ENCODE measurements at regions not wholly inside any gene's neighbourhood (a gene's known extent, or its start where the extent isn't known, plus 50 kb on each side); places are given as distances from the start of the nearest gene placed in this dataset.
"Not testable (repeated sequence)": the region's sequence is repeated elsewhere in the genome, so short reads cannot be mapped to it uniquely, and the experiment has no call there.

DNA sequence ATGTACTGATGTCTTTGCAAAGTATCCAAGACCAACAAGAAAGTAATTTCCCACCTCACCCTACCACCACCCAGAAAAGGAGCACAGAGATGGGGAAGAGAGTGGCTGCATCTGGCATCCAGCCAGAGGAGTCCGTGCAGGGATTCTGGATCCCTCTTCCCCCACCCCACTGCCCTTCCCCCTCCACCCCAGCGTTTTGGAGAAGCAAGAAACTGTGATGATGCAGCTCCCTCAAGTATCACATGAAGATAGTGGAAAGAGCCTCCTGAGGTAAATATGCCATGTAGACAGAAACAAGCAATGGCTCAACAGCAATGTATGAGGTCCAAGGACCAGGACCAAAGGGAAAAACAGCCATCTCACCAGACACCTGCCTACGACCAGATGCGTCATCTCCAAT is 153.8 kb downstream of the DEPDC1B start:
- DNase-seq, result no peak

DNA sequence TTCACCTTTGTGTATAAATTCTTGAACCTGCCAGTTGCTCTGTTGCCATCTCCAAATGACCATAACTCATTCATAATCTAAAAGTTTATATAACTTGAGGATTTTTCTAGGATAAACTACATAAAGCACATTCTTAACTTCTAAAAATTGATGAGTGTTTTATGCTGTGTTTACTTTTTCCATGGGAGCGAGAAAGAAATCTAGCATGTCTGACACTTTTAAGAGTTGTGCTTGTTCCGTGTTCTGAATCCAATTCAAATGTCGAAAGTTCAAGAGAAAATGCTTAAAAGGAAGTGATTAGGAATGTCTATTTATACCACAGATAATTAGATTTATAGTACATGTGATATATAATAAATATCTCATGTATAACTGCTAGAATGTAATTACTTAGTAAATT is 154.4 kb downstream of the DEPDC1B start:
- DNase-seq, result no peak

DNA sequence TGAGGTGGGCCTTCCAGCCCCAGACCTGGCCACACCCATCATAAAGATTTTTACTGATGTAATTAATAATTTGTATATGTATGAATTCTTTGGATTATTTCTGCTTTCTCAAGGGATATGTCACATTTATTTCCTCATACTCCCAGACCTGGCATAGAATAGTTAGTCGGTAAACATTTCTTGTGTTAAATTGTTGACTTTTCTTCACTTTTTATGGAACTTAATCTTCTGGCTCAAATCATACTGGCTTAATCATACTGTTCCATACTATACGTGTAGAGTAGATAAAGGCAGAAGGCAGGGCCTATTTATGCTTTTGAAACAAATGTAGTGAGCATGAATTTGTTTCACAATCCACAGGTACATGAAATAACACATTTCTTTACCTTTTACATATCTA is 155.8 kb downstream of the DEPDC1B start:
- no peak for DNase-seq

DNA sequence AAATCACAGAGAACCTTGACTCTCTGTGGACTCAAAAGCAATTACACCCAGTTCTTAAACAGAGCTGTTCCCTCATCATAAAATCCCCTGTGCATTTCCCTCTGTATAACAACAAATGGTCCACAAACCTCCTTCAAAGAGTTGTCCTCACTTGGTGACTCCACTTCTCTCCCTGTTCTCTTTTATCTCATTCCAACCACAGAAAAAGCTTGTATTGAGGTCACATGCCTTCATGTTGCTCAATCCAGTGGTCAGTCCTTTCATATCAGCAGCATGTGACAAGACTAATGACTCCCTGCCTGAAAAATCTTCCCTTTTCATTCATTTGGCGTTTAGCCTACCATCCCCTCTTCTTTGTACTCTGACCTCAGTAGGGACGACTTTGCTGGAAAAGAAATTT is 158.0 kb downstream of the DEPDC1B start:
- DNase-seq, result no peak

DNA sequence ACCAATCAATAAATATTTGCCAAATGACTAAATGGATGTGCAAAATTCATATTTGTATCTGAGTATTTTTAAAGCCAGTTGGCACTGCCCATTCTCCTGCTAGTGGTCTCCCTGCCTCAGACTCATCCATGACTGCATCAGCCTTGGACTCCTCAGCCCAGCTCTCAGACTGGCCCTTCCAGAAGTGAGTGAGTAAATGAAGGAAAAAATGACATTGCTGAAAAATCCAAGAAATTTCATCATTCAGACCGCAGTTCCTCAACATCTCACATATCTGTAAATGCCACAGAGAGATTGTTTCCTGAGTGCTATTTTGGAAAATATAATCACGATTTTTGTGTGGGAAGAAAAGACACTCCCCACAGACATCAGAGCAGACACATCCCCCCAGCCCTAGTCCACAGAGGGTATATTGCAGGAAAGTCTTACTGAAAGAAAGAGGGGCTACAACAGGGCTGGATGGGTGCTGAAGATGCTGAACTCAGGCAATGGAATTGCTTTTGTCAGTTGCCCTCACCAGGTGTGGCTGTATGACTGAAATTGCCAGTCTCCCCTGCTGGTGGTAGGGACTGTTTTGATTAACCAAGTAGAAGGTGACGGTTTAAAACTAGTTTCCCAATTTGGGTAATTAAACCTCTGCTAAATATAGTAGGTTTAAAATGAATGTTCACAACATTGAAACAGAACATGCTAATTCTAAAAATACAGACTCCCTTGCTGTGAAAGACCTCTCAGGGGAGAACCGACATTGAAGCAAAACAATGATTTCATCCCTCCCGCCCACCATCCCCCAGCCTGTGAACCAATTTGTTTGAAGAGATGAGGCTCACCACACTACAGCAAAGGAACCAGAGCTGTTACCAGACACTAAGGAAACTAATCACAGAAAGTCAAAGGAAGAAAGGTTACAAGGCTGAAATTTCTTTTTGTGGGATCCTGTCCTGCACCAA is 158.8 kb downstream of the DEPDC1B start:
- no peak for DNase-seq

DNA sequence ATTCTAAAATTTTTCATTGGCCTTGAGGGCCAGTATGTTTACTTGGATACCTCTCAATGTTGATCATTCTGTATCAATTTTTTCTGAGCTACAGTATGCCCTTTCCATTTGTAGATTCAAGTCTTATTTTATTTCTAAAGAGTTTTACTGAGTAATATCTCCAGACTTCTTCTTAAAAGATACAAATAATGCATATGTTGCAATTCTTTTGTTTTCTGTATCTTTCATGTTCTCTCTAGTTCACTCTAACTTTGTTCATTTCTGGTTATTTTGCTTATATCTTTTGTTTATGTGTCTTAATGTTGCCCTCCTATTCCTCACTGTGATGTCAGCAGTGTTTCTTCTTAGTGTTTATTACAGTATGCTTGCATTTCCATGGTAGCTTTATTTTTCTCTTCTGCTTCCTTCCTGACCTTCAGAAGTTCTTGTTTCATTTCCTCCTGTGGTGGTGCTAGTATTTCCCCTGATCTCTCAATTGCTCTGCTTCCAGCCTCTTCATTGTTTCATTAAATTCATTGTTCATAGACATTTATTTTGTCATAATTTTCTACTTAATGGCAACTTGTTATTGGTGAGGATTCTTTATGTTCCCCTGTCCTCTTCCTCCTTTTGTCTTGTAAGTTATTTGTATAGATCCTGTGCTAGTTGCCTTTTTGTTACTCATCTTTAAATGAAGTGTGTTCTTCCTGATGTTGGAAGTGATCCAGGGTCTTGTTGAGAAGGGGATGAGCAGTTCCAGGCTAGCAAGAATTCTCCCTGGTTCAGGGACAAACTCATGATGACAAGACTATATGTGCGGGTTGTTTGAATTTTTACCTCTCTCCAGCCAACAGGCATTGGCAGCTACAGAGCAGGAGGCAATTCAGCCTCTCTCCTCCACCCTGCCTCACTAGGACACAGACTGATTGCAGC is 160.8 kb downstream of the DEPDC1B start:
- peak; percentile 6 to 7 for DNase-seq

DNA sequence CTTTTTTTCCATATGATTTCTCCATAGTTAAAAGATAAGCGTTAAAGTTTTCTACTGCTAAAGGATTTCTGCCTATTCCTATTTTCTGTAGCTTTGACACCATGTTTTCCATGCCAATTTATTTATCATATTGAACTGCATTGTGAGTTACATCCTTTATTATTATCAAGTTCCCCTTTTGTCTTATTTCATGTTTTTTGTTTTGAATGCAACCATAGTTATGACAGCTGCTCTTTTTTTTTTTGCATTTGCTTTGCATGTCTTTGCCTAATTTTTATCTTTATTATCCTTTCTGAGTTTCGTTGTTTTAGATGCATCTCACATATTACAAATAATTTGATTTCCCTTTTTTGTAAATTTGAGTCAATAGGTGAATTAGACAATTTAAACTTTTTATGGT is 161.5 kb downstream of the DEPDC1B start:
- DNase-seq, result no peak

DNA sequence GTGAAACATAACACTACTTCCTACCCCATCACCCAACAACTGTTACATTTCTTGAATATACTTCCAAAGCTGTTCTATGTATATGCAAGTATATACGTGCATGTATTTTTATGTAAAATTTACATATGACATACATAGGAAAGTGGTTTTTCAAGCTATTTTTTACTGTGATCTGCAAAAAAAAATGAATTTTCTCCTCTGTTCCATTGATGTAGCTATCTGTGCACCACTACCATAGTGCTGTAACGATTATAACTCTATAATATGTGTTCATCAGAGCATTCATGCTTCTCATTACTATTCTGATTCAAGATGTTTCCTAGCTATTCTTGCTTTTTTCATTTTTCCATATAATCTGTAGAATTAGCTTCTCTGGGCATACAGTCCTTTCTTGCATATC is 164.0 kb downstream of the DEPDC1B start:
- DNase-seq, result no peak

DNA sequence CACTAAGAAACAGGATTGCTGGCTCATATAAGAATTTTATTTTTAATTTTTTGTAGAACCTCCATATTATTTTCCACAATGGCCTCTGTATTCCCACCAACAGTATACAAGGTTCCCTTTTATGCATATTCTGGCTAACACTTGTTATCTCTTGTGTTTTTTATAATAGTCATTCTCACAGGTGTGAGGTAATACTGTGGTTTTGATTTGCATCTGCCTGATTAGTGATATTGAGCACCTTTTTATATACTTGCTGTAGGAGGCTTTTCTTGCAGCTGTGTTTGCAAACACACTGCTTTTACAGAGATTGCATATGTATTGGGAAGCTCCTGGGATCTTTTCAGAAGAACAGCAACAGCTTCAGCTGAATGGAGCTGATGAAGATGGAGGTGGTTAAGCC is 164.8 kb downstream of the DEPDC1B start:
- DNase-seq, result no peak

DNA sequence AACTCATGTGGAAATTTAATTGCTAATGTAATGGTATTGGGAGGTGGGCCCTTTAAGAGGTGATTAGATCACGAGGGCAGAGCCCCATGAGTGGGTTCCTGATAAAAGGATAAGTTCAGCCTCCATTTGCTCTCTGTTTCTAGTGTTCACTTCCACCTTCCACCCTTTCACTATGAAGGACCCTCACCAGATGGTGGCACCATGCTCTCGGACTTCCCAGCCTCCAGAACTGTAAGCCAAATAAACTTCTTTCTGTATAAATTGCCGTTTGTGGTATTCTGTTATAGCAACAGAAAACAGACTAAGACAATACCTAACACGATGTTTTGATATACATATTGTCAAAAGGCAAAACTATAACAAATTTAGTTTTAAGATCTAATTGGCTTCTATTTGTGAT is 166.2 kb downstream of the DEPDC1B start:
- DNase-seq, result no peak

DNA sequence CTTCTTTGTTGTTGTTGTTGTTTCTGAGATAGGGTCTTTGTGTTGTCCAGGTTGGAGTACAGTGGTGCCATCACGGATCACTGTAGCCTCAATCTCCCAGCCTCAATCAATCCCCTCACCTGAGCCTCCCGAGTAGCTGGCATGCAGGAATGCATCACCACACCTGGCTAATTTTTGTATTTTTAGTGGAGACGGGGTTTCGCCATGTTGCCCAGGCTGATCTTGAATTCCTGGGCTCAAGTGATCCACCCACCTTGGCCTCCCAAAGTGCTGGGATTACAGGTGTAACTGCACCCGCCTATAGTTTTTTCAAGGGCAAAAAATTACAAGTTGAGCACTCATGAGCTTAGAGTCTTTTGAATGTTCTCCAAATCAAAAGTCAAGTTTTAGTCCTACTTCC is 167.2 kb downstream of the DEPDC1B start:
- DNase-seq, result not testable (repeated sequence)

DNA sequence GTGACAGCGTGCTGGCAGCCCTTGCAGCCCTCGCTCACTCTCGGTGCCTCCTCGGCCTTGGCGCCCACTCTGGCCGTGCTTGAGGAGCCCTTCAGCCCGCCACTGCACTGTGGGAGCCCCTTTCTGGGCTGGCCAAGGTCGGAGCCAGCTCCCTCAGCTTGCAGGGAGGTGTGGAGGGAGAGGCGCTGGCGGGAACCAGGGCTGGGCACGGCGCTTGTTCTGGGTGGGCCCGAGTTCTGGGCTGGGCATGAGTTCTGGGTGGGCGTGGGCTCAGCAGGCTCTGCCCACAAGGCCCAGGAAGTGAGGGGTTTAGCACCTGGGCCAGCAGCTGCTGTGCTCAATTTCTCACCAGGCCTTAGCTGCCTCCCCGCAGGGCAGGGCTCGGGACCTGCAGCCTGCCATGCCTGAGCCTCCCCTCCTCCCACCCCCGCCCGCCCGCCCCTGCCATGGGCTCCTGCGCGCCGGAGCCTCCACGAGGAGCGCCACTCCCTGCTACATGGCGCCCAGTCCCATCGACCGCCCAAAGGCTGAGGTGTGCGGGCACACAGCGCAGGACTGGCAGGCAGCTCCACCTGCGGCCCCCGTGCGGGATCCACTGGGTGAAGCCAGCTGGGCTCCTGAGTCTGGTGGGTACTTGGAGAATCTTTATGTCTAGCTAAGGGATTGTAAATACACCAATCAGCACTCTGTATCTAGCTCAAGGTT is 169.7 kb downstream of the DEPDC1B start:
- not testable (repeated sequence) for DNase-seq

DNA sequence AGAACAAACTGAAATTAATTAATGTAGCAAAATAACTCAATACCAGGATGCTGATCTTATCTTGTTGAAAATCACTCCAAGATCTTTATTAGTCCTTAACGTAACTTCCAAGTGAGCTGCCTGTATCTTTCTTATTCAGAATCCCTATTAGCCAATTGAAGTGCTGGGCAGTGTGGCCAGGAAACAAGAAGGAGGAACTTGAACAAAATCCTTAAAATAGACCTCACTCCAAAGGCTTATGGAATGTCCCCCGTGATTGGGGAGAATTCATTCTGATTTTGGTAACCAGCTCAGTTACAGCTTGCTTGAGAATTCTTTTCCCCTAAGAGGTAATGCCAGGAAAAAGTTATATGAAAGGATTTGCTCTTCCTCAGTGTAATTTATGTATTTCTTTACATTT is 171.0 kb downstream of the DEPDC1B start:
- no peak for DNase-seq

DNA sequence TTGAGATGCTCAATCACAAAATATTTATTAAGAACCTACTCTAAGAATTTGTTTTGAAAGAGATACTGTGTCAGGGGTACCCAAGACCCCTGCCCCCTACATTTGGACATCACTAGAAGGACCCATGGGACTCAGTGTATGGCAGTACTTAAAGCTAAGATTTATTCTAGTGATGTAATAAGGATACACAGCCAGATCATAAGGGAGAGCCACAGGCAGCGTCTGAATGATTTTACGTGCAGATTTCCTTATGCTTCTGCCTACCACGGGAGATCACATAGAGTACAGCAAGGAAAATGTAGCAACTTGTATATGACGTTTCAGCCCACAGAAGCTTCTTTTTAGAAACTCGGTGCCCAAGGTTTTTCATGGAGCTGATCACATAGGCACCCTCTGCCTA is 172.9 kb downstream of the DEPDC1B start:
- DNase-seq, result no peak

DNA sequence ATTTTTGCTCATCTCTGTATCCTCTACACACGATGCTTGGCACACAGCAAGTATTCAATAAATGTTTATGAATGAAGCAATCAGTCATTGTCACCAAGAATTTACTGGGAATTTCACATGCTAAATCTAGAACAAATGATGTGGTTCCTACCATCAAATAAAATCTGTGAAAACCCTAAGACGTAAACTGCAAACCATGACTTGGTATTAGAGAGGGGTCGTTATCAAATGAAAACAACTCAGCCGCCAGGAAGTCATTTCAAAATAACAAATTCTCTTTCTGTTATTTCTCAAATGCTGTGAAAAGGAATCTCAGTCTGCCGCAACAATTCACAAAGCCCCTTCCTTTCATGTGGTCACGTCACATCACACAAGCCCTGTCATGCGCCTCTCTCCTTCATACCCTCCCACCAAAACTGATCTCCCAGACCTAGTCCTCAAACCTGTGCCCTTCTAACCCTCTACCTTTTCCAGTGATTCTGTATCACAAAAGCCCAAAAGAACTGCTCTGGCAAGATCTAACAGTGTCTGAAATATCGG is 173.6 kb downstream of the DEPDC1B start:
- no peak for DNase-seq

DNA sequence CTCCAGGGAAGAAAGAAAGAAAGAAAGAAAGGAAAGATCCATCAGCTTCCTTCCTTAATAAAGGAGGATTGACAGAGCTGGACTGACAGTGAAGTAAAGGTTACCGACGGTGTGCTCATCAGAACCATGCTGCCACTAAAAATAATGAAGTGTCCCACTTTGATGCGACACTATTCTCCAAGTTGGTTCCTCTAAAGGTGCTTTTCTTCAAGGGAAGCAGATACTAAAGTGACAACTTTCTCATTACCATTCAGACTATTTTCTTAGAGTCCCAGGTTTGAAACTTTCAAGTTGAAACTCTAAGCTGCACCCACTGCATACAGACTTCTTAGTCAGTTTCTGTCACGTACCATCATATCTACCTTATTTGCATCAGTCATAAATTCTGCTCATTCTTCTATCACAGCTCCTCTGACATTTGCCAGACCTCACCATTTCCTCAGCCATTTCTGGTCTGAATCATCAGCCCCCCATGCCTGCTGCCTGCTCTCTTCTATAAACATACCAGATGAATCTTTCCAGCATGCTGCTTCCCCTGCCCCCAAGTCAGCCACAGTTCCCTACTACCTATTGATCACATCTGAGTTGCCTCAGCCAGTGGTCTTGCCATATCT is 177.6 kb downstream of the DEPDC1B start:
- DNase-seq, result peak; percentile 2 to 15

DNA sequence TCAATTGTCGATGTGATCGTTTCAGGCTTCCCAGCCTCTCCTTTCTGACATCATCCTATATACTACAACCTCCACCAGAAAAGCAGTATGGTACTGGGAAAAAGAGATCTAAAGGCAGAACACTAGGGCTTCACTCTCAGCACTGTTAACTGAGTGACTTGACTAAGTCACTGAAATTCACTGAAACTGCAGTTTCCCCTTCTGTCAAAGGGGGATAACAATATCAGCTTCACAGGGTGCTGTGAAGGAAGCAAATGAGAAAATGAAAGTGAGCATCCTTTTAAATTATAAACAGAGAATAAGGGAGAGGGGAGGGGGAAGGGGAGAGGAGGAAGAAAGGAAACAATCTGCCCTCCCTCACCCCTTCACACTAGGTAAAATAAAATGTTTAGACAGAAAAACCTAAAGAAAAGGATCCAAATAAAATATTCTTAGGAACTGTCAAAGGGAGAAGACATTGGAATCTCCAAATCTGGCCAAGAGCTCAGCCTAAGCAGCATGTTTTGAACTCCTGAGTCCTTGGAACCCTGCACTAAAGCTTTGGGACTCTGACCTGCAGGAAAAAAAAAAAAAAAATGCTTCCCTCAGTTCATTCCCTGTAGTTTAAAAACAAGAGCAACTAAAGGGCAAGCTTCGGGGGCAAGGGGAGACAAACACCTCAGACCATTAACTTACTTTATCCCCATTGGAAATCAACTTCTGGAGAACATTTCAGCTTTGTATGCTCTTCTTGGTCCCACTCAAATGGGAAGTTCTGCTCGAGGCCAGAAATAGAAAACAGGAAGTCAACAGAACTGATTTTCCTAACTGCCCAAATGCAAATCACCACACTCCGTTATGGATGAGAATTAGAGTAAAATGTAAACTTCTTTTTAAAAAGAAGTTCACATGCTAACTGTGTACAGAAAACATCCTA is 178.3 kb downstream of the DEPDC1B start:
- DNase-seq, result peak; percentile 22 to 35

DNA sequence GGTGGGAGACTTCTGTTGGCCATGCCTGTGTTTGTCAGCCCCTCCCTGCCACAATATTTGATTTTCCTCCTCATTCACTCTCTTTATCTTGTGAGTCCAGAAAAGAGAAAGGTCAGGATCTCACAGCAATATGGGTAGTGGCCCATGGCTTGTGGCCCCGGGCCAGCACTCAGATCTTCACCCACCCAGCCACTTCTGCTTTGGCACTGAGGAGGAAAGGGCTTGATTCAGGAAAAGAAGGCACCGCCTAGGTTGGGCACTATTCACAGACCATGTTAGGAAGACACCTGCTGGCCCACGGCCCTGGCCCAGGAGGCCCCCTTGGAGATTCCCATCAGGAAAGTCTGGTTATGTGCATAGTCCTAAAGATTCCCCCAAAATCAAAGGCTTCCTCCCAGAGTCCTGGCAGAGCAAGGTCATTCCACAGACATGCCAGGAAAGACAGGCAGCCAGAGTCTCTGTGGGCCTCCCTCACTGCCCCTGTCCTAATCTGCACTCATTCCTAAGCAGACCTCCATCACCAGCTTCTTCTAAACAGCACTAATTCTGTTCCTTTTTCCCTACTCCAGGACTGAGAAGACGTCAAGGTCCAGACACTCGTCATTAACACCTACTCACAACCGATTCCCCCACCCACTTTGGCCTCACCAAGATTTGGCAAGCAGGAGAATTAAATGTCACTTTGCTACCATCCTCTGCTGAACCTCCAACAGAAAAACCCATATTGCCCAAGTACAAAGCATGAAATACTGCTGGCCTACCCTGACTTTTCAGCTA is 179.3 kb downstream of the DEPDC1B start:
- DNase-seq, result no peak

DNA sequence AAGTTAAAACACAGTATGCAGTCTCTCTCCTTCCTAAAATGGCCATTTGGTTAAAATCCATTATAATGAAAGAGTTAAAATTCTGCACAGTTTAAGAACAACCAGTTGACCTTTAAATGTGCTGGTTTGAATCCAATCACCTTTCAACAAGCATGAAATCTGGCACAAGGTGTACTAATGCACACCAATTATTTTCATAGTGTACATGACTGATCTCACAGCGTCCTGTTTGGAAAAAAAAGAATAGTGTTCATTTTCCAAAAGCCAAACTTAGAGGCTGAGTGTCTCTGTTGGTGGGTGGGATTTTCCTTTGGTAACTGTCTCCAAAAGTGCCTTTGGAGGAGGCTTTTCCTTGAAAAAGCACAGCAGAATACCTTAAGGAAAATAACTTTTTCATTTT is 180.6 kb downstream of the DEPDC1B start:
- DNase-seq, result no peak

DNA sequence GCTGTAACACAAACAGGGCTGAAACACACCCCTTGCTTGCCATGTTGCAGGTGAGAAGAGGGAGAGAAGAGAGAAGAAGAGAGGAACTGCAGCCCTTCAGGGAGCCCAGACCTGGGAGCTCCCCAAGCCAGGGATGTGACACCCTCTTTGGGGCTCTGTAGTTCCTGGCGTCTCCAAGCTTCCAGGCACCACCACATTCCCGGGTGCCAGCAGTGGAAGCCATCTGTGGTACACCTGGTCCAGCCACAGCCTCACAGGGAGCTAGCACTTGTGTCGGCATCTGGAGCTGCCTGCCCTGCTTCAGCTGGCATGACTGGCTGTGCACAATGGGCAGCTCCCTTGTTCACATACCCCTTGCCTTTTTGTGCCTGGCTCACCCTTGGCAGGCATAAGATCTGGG is 182.1 kb downstream of the DEPDC1B start:
- no peak for DNase-seq

Data from Kasumi-1 (cell line).